GM19240 (cell line): ENCODE measurements at regions not wholly inside any gene's neighbourhood (a gene's known extent, or its start where the extent isn't known, plus 50 kb on each side); places are given as distances from the start of the nearest gene placed in this dataset.
"Not testable (repeated sequence)": the region's sequence is repeated elsewhere in the genome, so short reads cannot be mapped to it uniquely, and the experiment has no call there.

Experiments
- DNase-seq: peaks from one replicate; pipeline ENCODE4 v3.0.0; 2011; ENCODE audit warnings: low spot score; ENCODE audit not compliant: insufficient read length

DNA sequence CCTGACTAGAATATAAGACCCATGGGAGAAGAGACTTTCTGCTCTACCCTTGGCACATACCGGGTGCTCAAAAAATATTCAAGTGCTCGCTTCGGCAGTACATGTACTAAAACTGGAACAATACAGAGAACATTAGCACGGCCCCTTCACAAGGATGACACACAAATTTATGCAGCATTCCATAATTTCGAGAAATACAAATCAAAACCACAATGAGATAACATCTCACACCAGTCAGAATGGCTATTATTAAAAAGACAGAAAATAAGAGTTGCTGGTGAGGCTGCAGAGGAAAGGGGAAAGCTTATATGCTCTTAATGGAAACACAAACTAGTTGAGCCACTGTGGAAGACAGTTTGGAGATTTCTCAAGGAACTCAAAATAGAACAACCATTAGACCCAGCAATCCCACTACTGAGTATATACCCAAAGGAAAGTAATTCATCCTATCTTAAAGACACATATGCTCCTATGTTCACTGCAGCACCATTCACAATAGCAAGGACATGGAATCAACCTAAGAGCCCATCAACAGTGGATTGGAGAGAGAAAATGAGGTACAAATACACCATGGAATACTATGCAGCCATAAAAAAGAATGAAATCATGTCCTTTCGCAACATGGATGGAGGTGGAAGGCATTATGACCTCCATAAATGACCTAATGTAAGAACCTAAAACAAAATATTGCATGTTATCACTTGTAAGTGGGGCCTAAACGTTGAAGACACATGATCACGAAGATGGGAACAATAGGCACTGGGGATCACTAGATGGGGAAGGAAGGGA lies 71.6 kb upstream of the CYP1B1 start:
- no peak for DNase-seq

DNA sequence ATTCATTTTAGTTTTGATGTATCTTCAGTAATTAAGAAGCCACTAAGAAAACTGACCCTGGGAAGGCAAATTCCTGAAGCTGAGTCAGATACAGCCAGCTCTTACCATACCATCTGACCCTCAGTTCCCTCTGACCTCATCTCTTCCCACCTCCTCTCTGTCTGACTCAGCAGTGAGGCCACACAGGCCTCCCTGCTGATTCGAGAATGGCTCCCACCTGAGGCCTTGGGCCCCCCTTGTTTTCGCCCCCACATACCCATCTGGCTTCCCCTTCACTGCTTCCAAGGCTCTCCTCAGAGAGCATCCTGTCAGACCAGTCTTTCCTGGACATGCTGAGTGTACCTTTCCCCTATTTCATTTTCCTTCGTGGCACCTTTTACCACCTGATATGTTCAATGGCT lies 71.0 kb upstream of the CYP1B1 start:
- DNase-seq, result no peak

DNA sequence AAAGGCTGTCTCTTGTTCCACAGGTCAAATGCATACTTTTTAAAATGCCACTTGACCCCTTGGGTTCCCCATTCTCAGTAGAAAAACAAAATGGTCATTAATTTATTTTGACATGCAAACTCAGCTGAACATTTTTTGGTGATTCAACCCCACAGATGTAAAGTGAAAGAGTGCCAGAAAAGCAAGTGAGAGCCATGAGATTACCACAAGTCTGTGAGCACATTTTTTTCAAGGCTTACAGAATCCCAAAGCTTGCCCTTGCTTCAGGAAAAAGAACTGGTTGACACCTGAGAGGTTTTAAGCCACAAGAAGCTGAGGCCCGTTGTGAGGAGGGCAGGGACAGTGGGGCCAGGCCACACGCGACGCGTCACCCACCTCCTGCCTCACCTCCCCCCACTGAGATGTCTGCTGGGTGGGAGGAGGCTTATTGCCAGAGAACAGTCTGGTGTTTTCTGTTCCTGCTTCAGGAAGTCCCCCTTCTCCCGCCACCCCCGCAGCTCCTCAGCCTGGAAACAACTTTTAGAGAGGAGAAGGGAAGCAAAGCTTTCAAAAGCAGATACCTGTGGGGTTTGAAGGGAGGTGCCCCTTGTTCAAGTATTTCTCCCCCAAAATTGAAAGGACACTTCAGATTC lies 70.4 kb upstream of the CYP1B1 start:
- DNase-seq, result no peak

DNA sequence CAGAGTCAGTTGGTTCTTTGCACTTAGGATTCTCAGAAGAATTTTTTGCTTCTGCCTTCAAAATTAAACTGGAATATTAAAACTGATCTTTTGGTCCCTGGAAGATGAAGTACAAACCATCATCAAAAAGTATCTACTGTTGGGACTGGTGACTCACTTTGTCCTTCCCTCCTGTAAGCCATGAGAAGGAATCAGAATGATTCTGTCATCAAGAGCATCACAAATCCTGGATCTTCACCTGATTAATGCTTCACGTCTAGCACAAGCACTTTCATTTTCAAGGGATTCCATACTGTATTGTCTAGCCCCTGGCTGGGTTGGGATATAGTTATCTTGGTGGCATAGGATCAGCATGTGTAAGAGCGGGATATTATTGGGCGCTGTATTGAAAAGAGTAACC lies 69.3 kb upstream of the CYP1B1 start:
- DNase-seq, result no peak

DNA sequence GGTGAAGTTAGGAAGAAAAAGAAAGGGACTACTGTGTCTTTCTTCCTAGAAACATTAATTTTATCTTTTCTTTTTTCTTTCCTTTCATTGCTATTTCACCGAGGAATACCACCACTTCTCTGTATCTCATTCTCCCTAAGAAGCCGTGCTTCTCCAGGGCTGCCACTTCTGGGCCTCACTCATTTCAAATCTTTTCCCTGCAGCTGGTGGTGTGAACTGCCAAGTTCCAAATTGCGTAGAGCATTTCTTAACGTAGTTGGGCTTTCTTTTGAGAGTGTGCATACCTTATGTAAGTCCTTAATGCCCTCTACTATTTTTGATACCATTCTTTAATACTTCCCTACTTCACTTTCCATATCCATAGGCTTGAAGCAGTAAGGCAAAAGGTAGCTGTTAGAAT lies 66.7 kb upstream of the CYP1B1 start:
- no peak for DNase-seq

DNA sequence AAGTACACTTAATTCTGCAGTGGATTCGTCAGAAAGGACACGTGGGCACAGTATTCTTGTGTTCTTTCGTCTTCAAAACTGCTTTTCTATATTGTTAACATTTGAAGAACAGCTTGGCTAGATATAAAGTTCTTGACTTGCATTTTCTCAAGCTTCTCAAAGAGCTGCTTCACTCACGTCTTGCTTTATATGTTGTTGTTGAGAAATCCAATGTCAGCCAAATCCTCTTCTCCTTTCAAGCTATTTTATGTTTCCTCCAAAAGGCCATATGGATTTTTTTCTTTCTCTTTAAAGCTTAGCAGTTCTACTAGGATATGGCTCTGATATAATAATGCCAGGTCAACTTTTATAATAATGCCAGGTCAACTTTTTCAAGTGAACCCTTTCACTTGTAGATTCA lies 65.5 kb upstream of the CYP1B1 start:
- DNase-seq, result no peak

DNA sequence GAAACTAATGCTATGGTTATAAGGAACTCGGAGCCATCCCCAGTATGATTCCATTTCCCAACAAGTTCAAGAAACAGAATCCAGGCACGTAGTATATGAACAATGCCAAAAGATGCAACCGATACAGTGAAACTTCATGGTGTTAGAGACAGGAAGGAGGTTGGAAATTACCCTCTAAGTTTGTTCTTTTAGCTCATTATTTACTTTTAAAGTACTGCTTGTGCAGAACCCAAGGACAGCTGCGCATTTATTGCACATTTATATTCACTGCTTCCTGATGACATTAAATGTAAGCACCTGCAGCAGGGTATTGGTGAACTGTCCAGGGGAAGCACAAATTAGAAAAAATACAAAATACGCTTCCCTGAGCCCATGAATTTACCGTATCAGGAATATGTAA lies 63.0 kb upstream of the CYP1B1 start:
- no peak for DNase-seq

DNA sequence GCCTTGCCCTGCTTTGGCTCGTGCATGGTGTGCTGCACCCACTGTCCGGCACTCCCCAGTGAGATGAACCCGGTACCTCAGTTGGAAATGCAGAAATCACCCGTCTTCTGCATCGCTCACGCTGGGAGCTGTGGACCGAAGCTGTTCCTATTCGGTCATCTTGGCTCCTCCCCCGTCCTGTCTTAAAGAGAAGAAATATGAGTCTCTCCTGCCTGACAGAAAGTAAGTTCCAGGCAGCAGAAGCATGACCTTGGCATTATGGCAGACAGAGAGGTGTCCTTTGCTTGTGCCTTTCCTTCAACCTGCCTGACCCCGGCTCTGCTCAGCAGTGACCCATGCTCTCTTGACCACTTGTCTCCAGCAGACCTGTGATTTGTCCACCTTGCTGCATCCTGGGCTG lies 62.5 kb upstream of the CYP1B1 start:
- DNase-seq, result no peak

DNA sequence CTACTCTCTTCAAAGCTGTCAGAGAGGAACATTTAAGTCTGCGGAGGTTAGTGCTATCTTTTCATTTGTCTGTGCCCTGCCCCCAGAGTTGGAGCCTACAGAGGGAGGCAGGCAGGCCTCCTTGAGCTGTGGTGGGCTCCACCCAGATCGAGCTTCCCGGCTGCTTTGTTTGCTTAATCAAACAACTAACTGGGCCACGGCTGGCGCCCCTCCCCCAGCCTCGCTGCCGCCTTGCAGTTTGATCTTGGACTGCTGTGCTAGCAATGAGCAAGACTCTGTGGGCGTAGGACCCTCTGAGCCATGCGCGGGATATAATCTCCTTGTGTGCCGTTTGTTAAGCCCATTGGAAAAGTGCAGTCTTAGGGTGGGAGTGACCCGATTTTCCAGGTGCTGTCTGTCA lies 62.0 kb upstream of the CYP1B1 start:
- not testable (repeated sequence) for DNase-seq

DNA sequence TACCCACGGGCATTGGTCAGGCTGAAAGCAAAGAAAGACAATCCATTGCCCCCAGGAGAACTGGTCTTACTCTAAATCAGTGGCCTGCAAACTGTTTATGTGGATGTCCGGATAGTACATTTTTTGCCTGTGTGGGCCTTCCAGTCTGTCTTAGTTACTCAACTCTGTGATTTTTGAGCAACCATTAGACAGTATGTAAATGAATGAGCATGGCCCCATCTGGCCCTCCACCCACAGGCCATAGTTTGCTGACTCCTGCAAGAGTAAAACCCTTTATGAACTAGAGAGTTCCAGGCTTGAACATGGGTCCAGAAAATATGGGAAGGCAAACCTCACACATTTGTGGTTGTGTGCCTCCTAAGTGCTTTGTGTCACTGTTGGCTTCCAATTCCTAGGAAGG lies 55.7 kb upstream of the CYP1B1 start:
- DNase-seq, result no peak

DNA sequence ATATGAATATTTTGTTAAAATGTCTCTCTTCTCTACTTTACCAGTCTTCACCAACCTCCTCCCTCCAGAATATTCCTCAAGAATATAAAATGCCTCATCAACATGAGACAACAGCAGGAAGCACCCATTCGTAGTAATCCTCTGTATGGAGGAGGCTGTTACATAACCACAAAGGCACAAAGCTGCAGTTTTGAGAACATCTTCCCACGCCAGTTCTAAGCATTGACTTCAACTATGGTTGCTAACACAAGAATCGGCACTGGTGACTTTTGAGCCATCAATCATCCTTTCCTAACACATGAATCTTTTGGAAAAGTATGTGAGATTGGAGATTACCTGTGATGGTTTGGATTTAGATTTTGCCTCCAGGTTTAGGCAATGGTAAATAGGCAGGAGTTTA lies 54.9 kb upstream of the CYP1B1 start:
- no peak for DNase-seq

DNA sequence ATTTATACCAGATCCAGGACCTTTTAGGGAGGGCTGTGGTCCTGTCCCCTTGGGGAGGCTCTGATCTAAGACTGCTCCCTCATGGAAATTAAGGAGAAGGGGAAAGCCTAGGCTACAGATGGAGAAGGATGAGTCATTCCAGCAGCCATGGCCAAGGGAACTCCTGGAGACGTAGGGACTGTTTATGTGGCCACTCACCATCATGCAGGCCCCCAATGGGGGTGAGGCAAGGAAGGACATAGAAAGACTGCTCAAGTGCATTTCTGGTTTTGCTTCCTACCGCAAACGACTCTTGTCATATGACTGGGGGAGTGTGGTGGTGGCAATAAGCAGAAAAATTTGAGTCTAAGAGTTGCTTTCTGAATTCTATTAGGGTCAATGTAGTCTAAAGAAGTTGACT lies 54.0 kb upstream of the CYP1B1 start:
- no peak for DNase-seq

DNA sequence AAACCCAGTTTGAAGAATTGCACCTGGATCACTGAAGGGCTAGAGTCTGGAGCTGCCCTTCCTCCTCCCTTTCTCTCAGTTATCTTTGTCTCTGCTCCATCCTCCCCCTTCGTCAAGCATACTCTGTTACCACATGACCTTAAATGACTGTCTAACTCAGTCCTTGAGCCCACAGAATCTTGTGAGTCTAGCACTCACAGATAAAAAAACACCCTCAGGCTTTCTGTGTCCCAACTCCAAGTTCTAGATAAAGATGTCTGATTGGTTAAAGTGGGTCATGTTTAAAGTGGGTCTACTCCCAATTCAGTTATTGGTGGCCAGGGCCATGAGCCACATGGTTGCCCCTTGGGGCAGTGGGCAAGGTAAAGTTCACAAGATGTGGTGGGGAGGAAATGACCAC lies 53.5 kb upstream of the CYP1B1 start:
- DNase-seq, result no peak

DNA sequence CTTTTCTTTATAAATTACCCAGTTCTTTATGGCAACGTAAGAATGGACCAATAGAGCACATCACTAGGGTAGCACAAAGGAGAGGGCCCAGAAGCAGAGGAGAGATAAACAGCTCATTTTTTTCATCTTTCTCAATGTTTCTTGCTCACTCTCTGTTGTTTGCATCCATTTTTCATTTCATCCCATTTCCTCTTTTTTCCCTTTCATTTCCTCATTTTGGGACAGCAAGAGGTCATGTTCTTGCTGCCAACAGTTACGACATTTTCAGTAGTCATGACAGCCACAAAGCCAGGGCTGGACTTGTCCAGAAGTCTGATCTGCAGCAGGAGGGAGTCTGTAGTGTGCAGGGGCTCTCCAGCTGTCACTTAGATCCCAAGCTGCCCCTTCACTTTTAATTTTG lies 52.7 kb upstream of the CYP1B1 start:
- no peak for DNase-seq

DNA sequence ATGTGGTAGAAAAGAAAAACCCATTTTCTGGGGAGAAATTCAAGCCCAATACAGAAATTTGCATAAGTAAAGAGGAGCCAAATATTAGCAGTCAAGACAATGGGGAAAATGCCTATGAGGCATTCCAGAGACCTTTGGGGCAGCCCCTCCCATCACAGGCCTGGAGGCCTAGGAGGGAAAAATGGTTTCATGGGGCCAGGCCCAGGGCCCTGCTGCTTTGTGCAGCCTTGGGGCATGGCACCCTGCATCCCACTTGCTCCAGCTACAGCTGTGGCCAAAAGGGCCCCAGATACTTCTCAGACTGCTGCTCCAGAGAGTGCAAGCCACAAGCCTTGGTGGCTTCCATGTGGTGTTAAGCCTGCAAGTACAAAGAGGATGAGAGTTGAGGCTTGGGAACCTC lies 51.3 kb upstream of the CYP1B1 start:
- no peak for DNase-seq

DNA sequence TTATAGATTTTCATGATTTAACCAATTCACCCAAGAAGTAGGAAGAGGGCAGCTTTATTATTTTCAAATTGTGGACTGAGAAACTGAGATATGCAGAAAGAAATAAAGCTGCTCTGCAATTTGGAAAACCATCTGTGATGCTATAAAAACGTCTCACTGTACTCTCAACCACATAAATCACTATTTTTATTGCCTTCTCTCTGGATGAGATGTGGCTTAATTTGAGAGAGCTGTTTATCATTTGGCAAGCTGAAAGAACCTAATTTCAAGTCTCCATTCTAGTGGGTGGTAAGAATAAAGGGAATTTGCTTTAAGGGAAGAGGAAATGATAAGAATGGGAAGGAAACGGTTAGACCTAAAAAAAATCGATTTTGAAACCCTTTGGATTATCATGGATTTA lies 49.9 kb upstream of the CYP1B1 start:
- no peak for DNase-seq
